ENCODE measurements at regions not wholly inside any gene's neighbourhood (a gene's known extent, or its start where the extent isn't known, plus 50 kb on each side); places are given as distances from the start of the nearest gene placed in this dataset.
A peak's percentile ranks its signal among the peaks of the same experiment; 100 is the strongest.

- H3K27ac Mint-ChIP-seq: no peak overlapping the region
- ATAC-seq (no peak), DNase-seq (no peak)
- no peaks in the 10 kb centered on the region for H3K36me3 Mint-ChIP-seq
- no peaks in the 10 kb centered on the region for H3K4me1 Mint-ChIP-seq
- no peaks in the 10 kb centered on the region for H3K9me3 Mint-ChIP-seq (ENCODE audit: low read depth)
- H3K27me3 Mint-ChIP-seq: no peaks in the 10 kb centered on the region
- no peak overlapping the region for H3K4me3 Mint-ChIP-seq
- CTCF ChIA-PET: no interaction called here
Measured at GRCh38 chr9:78782858-78783257, 485.9 kb downstream of the PSAT1 start.

- Mint-ChIP-seq H3K27me3 (no peaks in the 10 kb centered on the region), H3K27ac (no peak overlapping the region), H3K36me3 (no peaks in the 10 kb centered on the region), H3K4me1 (no peaks in the 10 kb centered on the region), H3K4me3 (no peak overlapping the region), H3K9me3 (ENCODE audit: low read depth) (no peaks in the 10 kb centered on the region)
- CTCF ChIA-PET: no interaction called here
- DNase-seq: no peak
- no peak for ATAC-seq
Measured at GRCh38 chr9:78783743-78784142, 486.8 kb downstream of the PSAT1 start.

GRCh38 chr9:78786794-78787193, 489.9 kb downstream of the PSAT1 start:
- CTCF ChIA-PET: no interaction called here
- H3K4me3 Mint-ChIP-seq: no peak overlapping the region
- DNase-seq (no peak), ATAC-seq (no peak)
- H3K27ac Mint-ChIP-seq: no peak overlapping the region
- H3K36me3 Mint-ChIP-seq: no peaks in the 10 kb centered on the region
- no peaks in the 10 kb centered on the region for H3K27me3 Mint-ChIP-seq
- no peaks in the 10 kb centered on the region for H3K9me3 Mint-ChIP-seq (ENCODE audit: low read depth)
- H3K4me1 Mint-ChIP-seq: no peaks in the 10 kb centered on the region

- Mint-ChIP-seq H3K4me1 (no peaks in the 10 kb centered on the region), H3K4me3 (no peak overlapping the region), H3K9me3 (ENCODE audit: low read depth) (no peaks in the 10 kb centered on the region), H3K36me3 (no peaks in the 10 kb centered on the region), H3K27ac (no peak overlapping the region), H3K27me3 (no peaks in the 10 kb centered on the region)
- ATAC-seq: no peak
- CTCF ChIA-PET: no interaction called here
- no peak for DNase-seq
Measured at GRCh38 chr9:78788101-78788500, 491.2 kb downstream of the PSAT1 start.

GRCh38 chr9:78791779-78792178, 494.9 kb downstream of the PSAT1 start:
- CTCF ChIA-PET: no interaction called here
- Mint-ChIP-seq H3K27ac (no peak overlapping the region), H3K27me3 (no peaks in the 10 kb centered on the region), H3K4me3 (no peak overlapping the region), H3K9me3 (ENCODE audit: low read depth) (peaks cover 2% of the 10 kb centered on the region), H3K4me1 (no peaks in the 10 kb centered on the region), H3K36me3 (no peaks in the 10 kb centered on the region)
- DNase-seq: no peak
- no peak for ATAC-seq

GRCh38 chr9:78792745-78793144, 495.8 kb downstream of the PSAT1 start:
- H3K4me1 Mint-ChIP-seq: no peaks in the 10 kb centered on the region
- CTCF ChIA-PET: no interaction called here
- no peak overlapping the region for H3K4me3 Mint-ChIP-seq
- no peaks in the 10 kb centered on the region for H3K27me3 Mint-ChIP-seq
- no peaks in the 10 kb centered on the region for H3K36me3 Mint-ChIP-seq
- ATAC-seq (no peak), DNase-seq (no peak)
- no peak overlapping the region for H3K27ac Mint-ChIP-seq
- peaks cover 3% of the 10 kb centered on the region for H3K9me3 Mint-ChIP-seq (ENCODE audit: low read depth)

- Mint-ChIP-seq H3K9me3 (ENCODE audit: low read depth) (no peaks in the 10 kb centered on the region), H3K36me3 (no peaks in the 10 kb centered on the region), H3K4me3 (no peak overlapping the region), H3K27ac (no peak overlapping the region), H3K27me3 (no peaks in the 10 kb centered on the region), H3K4me1 (no peaks in the 10 kb centered on the region)
- CTCF ChIA-PET: no interaction called here
- DNase-seq: no peak
- no peak for ATAC-seq
Measured at GRCh38 chr9:78805771-78806170, 508.8 kb downstream of the PSAT1 start.

- no peaks in the 10 kb centered on the region for H3K9me3 Mint-ChIP-seq (ENCODE audit: low read depth)
- no peaks in the 10 kb centered on the region for H3K27me3 Mint-ChIP-seq
- no peak for ATAC-seq
- no peaks in the 10 kb centered on the region for H3K36me3 Mint-ChIP-seq
- no peak for DNase-seq
- H3K4me3 Mint-ChIP-seq: no peak overlapping the region
- H3K27ac Mint-ChIP-seq: no peak overlapping the region
- CTCF ChIA-PET: no interaction called here
- H3K4me1 Mint-ChIP-seq: no peaks in the 10 kb centered on the region
Measured at GRCh38 chr9:78806492-78807160, 509.7 kb downstream of the PSAT1 start.

- CTCF ChIA-PET: no interaction called here
- Mint-ChIP-seq H3K27me3 (no peaks in the 10 kb centered on the region), H3K4me1 (no peaks in the 10 kb centered on the region), H3K9me3 (ENCODE audit: low read depth) (no peaks in the 10 kb centered on the region), H3K4me3 (no peak overlapping the region), H3K36me3 (no peaks in the 10 kb centered on the region), H3K27ac (no peak overlapping the region)
- no peak for DNase-seq
- no peak for ATAC-seq
Measured at GRCh38 chr9:78807286-78807685, 510.4 kb downstream of the PSAT1 start.

- DNase-seq (no peak), ATAC-seq (no peak)
- Mint-ChIP-seq H3K27me3 (no peaks in the 10 kb centered on the region), H3K9me3 (ENCODE audit: low read depth) (no peaks in the 10 kb centered on the region), H3K36me3 (no peaks in the 10 kb centered on the region), H3K4me3 (no peak overlapping the region), H3K4me1 (no peaks in the 10 kb centered on the region), H3K27ac (no peak overlapping the region)
- CTCF ChIA-PET: no interaction called here
Measured at GRCh38 chr9:78808048-78808447, 511.1 kb downstream of the PSAT1 start.

GRCh38 chr9:78811622-78812276, 514.8 kb downstream of the PSAT1 start:
- no peaks in the 10 kb centered on the region for H3K9me3 Mint-ChIP-seq (ENCODE audit: low read depth)
- no peaks in the 10 kb centered on the region for H3K27me3 Mint-ChIP-seq
- DNase-seq (no peak), ATAC-seq (no peak)
- no peaks in the 10 kb centered on the region for H3K4me1 Mint-ChIP-seq
- H3K36me3 Mint-ChIP-seq: no peaks in the 10 kb centered on the region
- H3K4me3 Mint-ChIP-seq: no peak overlapping the region
- no peak overlapping the region for H3K27ac Mint-ChIP-seq
- CTCF ChIA-PET: no interaction called here

GRCh38 chr9:78812665-78813064, 515.7 kb downstream of the PSAT1 start:
- H3K27me3 Mint-ChIP-seq: no peaks in the 10 kb centered on the region
- H3K4me1 Mint-ChIP-seq: no peaks in the 10 kb centered on the region
- H3K27ac Mint-ChIP-seq: no peak overlapping the region
- ATAC-seq (no peak), DNase-seq (no peak)
- no peaks in the 10 kb centered on the region for H3K9me3 Mint-ChIP-seq (ENCODE audit: low read depth)
- CTCF ChIA-PET: no interaction called here
- no peaks in the 10 kb centered on the region for H3K36me3 Mint-ChIP-seq
- no peak overlapping the region for H3K4me3 Mint-ChIP-seq

GRCh38 chr9:78813602-78814180, 516.8 kb downstream of the PSAT1 start:
- CTCF ChIA-PET: no interaction called here
- Mint-ChIP-seq H3K27ac (no peak overlapping the region), H3K4me1 (no peaks in the 10 kb centered on the region), H3K4me3 (no peak overlapping the region), H3K9me3 (ENCODE audit: low read depth) (no peaks in the 10 kb centered on the region), H3K36me3 (no peaks in the 10 kb centered on the region), H3K27me3 (no peaks in the 10 kb centered on the region)
- DNase-seq (no peak), ATAC-seq (no peak)

GRCh38 chr9:78821126-78821822, 524.3 kb downstream of the PSAT1 start:
- H3K27ac Mint-ChIP-seq: no peak overlapping the region
- no peak for DNase-seq
- H3K4me1 Mint-ChIP-seq: peaks cover 4% of the 10 kb centered on the region
- no peaks in the 10 kb centered on the region for H3K36me3 Mint-ChIP-seq
- no peaks in the 10 kb centered on the region for H3K27me3 Mint-ChIP-seq
- CTCF ChIA-PET: no interaction called here
- H3K4me3 Mint-ChIP-seq: no peak overlapping the region
- no peaks in the 10 kb centered on the region for H3K9me3 Mint-ChIP-seq (ENCODE audit: low read depth)
- ATAC-seq: peak; percentile 47

Data from activated CD8-positive, alpha-beta memory T cell treated with anti-CD3 and anti-CD28 coated beads, Interleukin-2, amount 10 ng/mL, durations not matched to agents 7 days and 5 days (primary cell).